Midbrain (tissue), 1 donor: ENCODE measurements at regions not wholly inside any gene's neighbourhood (a gene's known extent, or its start where the extent isn't known, plus 50 kb on each side); places are given as distances from the start of the nearest gene placed in this dataset.

Experiments used
- DNase-seq: peaks from one replicate; lab custom pipeline; 2025; lab: John Stamatoyannopoulos, UW

DNA sequence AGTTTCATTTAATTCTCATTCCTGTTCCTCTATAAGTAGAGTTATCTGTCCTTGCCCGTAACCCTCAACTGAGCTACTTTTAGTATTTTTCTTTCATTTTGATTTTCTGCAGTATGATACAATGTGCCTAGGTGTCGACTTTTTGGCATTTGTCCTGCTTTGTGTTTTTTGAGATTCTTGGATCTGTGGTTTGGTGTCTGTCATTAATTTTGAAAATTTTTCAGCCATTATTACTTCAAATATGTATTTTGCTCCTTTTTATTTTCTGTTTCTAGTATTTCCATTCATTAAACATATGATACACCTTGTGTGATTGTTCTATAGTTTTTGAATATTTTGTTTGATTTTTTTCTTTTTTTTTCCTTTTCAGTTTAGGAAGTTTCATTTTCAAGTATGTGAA lies 598.9 kb downstream of the SPOCK3 start:
- no peak for DNase-seq

DNA sequence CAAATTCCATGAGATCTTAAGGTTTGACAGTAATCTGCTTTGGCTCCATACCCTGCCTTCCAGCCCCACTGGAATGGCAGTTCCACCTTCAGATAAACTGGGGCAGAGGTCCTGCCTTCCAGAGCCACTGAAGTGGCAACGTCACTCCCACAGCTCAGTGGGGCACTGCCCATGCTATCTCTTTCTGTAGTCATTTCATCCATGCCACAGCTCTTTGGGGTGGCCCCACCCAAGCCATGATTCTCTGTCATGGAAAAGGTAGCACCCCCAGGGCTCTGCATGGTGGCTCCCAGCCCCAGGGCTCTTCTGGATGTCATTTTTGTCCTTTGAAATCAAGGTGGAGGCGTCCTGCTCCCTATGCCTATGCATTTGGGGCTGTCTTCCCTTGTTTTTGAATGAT lies 596.5 kb downstream of the SPOCK3 start:
- DNase-seq: no peak

DNA sequence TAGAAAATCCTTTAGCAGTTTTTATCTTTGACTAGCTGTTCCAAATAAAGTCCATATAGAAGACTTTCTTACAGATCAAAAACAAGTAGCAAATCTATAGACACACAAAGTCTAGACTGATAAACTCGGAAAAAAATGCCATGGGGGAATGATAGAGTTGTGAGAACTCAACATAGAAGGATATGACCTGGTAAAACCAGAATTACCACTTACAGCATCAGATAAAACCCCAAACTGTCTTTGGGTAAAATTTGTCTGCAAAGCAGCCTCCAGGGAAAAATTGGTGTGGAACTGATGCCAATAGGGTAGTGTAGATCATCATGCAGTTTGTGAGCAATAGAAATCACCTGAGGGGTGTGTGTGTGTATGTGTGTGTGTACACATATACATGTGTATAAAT lies 579.1 kb downstream of the SPOCK3 start:
- DNase-seq: no peak

DNA sequence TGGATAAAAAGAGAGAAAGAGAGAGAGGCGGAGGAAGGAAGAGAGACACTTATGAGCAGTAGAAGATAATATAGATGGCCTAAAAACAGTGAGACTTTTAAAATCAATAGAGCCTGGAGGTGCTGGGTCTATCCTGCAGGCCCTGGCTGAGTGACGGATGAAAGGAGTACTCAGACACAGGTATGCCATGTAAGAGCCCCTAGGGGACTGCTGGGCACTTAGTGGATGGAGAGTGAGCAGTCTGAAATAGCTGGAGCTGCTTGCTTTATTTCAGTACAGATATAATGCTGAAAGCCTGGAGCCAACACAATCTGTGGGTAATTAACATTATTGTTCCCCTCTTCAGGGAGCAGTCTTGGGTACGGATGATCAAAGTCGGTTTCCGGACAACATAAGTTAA lies 578.6 kb downstream of the SPOCK3 start:
- no peak for DNase-seq

DNA sequence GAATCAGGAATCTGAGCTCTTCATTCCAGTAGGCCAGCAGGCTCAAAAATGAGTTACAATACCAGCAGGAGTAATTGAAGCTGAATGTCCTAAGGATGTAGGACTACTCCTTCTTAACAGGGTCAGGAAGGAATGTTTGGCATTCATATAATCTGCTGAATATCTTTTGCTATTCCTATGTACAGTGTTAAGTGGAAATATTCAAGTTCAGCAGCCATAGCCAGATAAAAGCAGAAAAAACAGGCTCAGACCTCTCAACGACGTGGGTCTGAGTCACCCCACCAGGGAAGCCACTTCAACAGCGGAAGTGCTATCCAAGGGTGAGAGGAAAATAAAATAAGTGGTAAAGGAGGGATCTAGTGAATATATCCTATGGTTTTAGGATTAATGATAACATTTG lies 577.0 kb downstream of the SPOCK3 start:
- no peak for DNase-seq

DNA sequence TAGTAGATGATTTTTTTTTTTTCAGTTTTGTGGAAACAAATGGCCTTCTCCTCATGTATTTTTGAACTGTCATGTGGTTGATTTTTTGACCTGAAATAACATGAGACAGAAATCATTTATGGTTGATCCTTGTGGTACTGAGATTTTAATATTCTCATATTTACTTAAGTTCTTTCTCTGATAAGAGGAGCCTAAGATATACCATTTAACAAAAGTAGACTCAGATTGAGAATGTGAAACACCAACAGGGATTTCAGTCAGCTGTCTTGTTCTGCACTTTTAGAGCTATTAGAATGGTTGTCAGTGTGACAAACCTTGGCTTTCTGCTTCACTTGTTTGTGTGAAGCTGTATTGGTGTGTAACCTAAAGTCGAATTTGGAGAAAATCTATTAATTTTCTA lies 575.7 kb downstream of the SPOCK3 start:
- no peak for DNase-seq

DNA sequence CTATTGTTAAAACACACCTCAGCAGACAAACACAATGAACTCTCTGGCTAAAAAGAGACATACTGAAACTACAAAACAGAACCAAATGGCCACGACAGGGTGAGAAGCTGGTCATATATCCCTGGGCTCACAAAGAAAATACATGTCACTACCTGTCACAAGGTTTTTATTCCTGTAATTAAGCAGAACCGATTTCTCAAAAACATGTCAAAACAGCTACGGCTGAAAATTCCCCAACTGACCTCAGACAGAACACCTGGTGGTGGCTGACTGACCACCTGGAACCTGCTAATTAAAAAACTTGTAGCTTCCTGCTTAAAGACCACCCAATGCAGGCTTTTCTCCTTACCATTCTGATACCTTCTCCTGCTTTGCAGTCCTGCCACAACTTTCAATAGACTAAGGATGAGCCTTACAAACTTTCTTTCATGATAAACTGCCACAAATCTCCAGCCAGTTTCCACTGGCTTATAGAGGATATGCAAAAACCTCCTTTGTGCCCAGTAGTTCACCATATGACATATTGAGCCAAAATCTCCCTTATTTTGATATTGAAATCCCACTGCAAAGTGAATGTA lies 571.9 kb downstream of the SPOCK3 start:
- no peak for DNase-seq

DNA sequence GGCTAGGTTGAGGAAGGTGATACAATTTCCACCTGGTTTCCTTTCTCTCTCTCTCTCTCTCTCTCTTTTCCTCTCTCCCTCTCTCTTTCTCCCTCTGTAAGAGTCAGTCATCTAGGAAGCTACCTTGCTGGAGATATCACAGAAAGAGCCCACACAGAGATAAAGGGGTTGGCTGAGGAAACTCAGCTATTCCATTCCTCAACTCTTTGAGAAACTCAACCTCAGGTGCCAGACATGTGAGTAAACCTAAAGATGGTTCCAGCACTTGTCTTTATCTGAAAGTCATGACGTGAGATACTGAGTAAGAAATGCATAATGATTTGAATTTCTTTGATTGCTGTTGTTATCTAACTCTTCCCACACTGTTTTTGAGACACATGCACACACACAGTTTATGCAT lies 564.0 kb downstream of the SPOCK3 start:
- no peak for DNase-seq

DNA sequence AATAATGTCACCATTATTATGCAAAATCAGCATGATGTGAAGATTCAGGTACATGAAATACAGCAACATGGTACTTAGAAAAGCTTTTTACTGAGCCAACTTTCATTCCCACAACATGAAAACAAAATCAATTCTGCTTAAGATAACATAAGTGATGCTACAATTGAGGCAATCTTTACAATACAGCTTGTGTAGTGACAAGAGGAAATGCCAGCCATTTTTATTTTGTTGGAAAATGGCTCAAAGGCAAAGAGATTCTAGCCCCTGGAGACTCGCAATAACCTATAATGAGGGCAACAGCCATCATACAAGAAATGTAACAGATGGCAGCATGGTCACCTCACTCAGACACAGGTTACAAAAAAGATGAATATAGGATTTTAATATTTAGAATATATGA lies 560.4 kb downstream of the SPOCK3 start:
- DNase-seq: no peak

DNA sequence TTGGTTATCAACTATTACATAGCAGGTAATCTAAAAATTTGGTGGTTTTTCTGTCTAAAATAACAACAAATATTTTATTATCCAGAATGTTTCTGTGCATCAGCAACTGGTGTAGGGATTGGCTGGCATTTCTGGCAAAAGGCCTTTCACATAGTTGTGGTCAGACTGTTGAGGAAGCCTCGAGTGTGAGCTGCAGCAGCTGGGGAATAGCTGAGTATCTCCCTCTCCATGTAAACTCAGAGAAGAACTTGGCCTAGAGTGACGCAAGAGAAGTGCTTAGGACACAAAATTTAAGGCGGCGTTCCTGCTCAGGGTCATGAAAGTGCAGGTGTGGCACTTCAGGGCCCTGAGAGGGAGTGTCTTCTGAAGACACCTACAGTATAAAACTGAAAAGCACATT lies 558.9 kb downstream of the SPOCK3 start:
- DNase-seq: no peak

DNA sequence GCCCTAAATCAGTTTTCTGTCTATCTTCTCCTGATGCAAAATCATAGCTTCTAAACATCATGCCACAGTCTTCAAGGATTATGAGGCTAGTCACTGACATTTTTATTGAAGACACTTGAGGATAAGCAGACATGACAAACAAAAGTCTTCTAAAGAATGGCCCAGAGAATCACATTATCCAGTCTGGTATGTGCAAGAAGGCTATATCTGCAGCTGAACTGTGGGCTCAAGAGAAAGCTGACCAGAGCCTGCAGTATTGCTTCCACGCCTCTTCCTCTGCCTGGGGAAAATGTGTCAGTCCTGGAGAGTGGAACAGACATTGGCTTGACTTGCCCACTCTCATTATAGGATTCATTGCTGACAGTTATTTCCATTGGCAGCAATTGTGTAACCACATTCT lies 553.5 kb downstream of the SPOCK3 start:
- no peak for DNase-seq

DNA sequence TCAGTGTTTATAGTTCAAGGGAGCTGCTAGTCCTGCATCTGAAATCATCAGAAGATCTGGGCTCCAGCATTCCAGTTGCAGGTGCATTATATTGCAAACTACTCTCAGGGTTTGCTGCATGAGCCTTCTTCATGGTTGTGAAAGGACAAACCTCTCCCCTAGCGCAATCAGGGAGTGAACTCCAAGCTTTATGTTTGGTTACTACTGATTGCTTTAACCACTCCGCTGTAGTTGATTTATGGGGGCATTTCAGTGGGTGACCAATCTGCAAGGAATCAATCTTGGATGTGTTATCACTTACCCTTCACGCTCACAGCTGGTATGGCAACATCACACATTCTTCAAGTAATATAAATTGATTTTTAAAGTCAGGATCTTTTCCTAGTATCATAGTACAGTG lies 552.1 kb downstream of the SPOCK3 start:
- no peak for DNase-seq
